ENCODE measurements at regions not wholly inside any gene's neighbourhood (a gene's known extent, or its start where the extent isn't known, plus 50 kb on each side); places are given as distances from the start of the nearest gene placed in this dataset.

GRCh38 chr9:107193251-107193650 is 89.8 kb upstream of the RAD23B start:
- Histone ChIP-seq H4K20me1 (ENCODE audit: control insufficient read depth, insufficient read depth, low read length, poor library complexity, severe bottlenecking) (no peaks in the 10 kb centered on the region), H3K9me3 (ENCODE audit: control extremely low read depth in 1 of 3, control insufficient read depth in 2 of 3, insufficient read depth in 1 of 3, low read length in 2 of 3) (no peaks in the 10 kb centered on the region), H3K27ac (ENCODE audit: low read length in 2 of 2) (no peak overlapping the region), H2AFZ (ENCODE audit: insufficient read depth, low read depth, low read length, poor library complexity, severe bottlenecking) (no peak overlapping the region), H3K4me1 (ENCODE audit: control insufficient read depth in 2 of 2, insufficient read depth in 2 of 2, low read length in 2 of 2) (no peaks in the 10 kb centered on the region), H3K36me3 (replicated peaks in 1 of 2; ENCODE audit: control extremely low read depth in 1 of 2, control insufficient read depth in 1 of 2, extremely low read depth in 1 of 2, insufficient read depth in 2 of 2, low read length in 1 of 2) (no peaks in the 10 kb centered on the region), H3K27me3 (replicated peaks in 1 of 4; ENCODE audit: control extremely low read depth in 1 of 4, control insufficient read depth in 3 of 4, insufficient read depth in 4 of 4, low read length in 3 of 4) (peaks cover 0 to 8% (median 0%) of the 10 kb centered on the region in 4 experiments), H3K79me2 (ENCODE audit: control insufficient read depth, insufficient read depth, low read length) (no peaks in the 10 kb centered on the region), H3K4me2 (replicated peaks; ENCODE audit: low read depth, low read length, poor library complexity, severe bottlenecking) (no peak overlapping the region), H3K4me3 (ENCODE audit: control extremely low read depth in 1 of 5, extremely low read depth in 1 of 5, insufficient read depth in 1 of 5, low read depth in 2 of 5, low read length in 4 of 5) (no peak overlapping the region), H3K9ac (ENCODE audit: low read length) (no peak overlapping the region)
- Mint-ChIP-seq H3K27me3 (peaks cover 19% of the 10 kb centered on the region), H3K4me3 (no peak overlapping the region), H3K9me3 (ENCODE audit: insufficient read depth) (no peaks in the 10 kb centered on the region), H3K27ac (no peak overlapping the region), H3K4me1 (no peaks in the 10 kb centered on the region)
- WGBS (ENCODE audit: insufficient coverage): no CpG with 5 or more reads among the region's 3 CpGs
- TF ChIP-seq EZH2 (IDR thresholded peaks at IDR 0.05; ENCODE audit: borderline replicate concordance, insufficient read depth, low read depth, low read length, poor library complexity, severe bottlenecking) (no peak), CTCF (IDR thresholded peaks at IDR 0.05) (no peak)
- CTCF ChIA-PET: interaction anchor here (0.5 to 1.8 kb wide), 2 partner anchors 148 to 535 kb away, joined by 4 to 8 read pairs; no protein-coding TSS in a partner anchor
- POLR2A ChIA-PET: no interaction called here
- intact Hi-C loops (cut with micrococcal nuclease): no loop called here
- no peak for DNase-seq
- ATAC-seq (ENCODE audit: low read depth): no peak

- Histone ChIP-seq H3K9me3 (ENCODE audit: control extremely low read depth in 1 of 3, control insufficient read depth in 2 of 3, insufficient read depth in 1 of 3, low read length in 2 of 3) (peaks cover 0 to 7% (median 2%) of the 10 kb centered on the region in 3 donors), H3K4me3 (ENCODE audit: control extremely low read depth in 1 of 5, extremely low read depth in 1 of 5, insufficient read depth in 1 of 5, low read depth in 2 of 5, low read length in 4 of 5) (no peak overlapping the region), H3K36me3 (replicated peaks in 1 of 2; ENCODE audit: control extremely low read depth in 1 of 2, control insufficient read depth in 1 of 2, extremely low read depth in 1 of 2, insufficient read depth in 2 of 2, low read length in 1 of 2) (no peaks in the 10 kb centered on the region), H3K79me2 (ENCODE audit: control insufficient read depth, insufficient read depth, low read length) (no peaks in the 10 kb centered on the region), H2AFZ (ENCODE audit: insufficient read depth, low read depth, low read length, poor library complexity, severe bottlenecking) (no peak overlapping the region), H3K4me1 (ENCODE audit: control insufficient read depth in 2 of 2, insufficient read depth in 2 of 2, low read length in 2 of 2) (no peaks in the 10 kb centered on the region), H3K9ac (ENCODE audit: low read length) (no peak overlapping the region), H3K27ac (ENCODE audit: low read length in 2 of 2) (no peak overlapping the region), H4K20me1 (ENCODE audit: control insufficient read depth, insufficient read depth, low read length, poor library complexity, severe bottlenecking) (no peaks in the 10 kb centered on the region), H3K4me2 (replicated peaks; ENCODE audit: low read depth, low read length, poor library complexity, severe bottlenecking) (no peak overlapping the region), H3K27me3 (replicated peaks in 1 of 4; ENCODE audit: control extremely low read depth in 1 of 4, control insufficient read depth in 3 of 4, insufficient read depth in 4 of 4, low read length in 3 of 4) (no peaks in the 10 kb centered on the region)
- TF ChIP-seq CTCF (IDR thresholded peaks at IDR 0.05): no peak
- TF ChIP-seq EZH2 (IDR thresholded peaks at IDR 0.05; ENCODE audit: borderline replicate concordance, insufficient read depth, low read depth, low read length, poor library complexity, severe bottlenecking): no peak
- Mint-ChIP-seq H3K4me3 (no peak overlapping the region), H3K27me3 (peaks cover 10% of the 10 kb centered on the region), H3K27ac (no peak overlapping the region), H3K4me1 (no peaks in the 10 kb centered on the region), H3K9me3 (ENCODE audit: insufficient read depth) (peaks cover 3% of the 10 kb centered on the region)
- DNase-seq: no peak
- CTCF ChIA-PET: no interaction called here
- POLR2A ChIA-PET: no interaction called here
- no peak for ATAC-seq (ENCODE audit: low read depth)
- intact Hi-C loops (cut with micrococcal nuclease): no loop called here
- WGBS (ENCODE audit: insufficient coverage): 100% methylated on average over 1 of the region's 3 CpGs
Measured at GRCh38 chr9:107198718-107199117, 84.4 kb upstream of the RAD23B start.
